HG03025 (cell line): ENCODE measurements at regions not wholly inside any gene's neighbourhood (a gene's known extent, or its start where the extent isn't known, plus 50 kb on each side); places are given as distances from the start of the nearest gene placed in this dataset.
"Not testable (repeated sequence)": the region's sequence is repeated elsewhere in the genome, so short reads cannot be mapped to it uniquely, and the experiment has no call there.

Experiments used
- ATAC-seq: cut with Tn5 transposase; IDR thresholded peaks from one replicate; pipeline ENCODE4 v1.9.1; 2021; ENCODE audit warnings: mild to moderate bottlenecking, moderate library complexity; ENCODE audit not compliant: unreplicated experiment, low FRiP score

DNA sequence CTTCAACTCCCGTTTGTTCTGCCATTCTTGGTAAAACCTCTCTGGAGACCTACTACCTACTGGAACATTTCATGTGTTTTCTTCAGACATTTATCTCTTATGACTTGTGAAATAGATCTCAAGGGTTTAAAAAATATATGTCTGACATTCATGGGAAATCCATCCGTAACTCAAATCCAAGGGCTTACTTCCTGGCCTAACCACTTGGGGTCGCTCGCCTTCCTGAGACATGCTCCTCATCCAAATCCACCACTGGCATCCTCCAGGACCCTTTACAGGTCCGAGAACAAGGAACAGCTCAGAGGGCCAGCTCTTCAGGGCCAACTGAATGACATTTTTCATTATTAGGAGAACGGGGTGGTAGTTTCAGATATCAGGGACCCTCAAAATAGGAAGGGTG, 235.1 kb upstream of the TUT7 start:
- no peak for ATAC-seq

DNA sequence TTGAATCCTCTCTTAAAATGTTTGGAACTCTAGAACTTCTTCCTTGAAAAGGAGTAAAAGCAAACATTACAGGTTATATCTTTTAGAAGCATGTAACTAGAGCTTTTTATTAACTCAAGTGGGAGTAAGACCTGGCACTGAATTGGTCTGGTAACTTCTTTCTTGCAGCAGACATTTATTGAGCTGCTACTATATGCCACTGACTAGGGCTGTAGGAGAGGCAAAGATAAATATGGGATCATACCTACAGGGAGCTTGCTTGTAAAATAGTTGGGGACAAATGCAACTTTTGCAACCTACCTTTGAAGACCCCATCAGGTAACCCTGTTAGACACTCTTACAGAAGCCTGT, 231.9 kb upstream of the TUT7 start:
- no peak for ATAC-seq

GRCh38 chr9:86585422-86586143, 231.4 kb upstream of the TUT7 start:
- ATAC-seq: no peak

DNA sequence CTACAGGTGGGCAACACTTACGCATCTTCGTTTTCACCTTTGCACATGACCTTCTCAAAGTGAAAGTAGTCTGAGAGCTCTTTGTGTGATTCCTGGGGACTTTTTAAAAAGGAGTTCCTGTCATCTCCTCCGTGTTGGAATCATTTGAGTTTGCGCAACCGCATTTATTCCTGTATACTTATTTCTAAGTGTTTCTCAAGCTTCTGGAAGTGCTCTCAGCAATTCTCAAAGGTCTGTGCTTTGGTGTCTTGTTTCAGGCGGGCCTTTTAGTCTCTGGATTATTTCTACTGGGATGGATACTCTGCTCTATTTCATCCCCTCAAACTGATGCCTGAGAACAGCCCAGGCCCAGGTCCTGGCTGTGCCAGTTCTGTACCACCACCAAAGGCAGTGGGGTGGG, 226.5 kb upstream of the TUT7 start:
- ATAC-seq: no peak

- ATAC-seq: no peak
Measured at GRCh38 chr9:86578722-86579121, 224.5 kb upstream of the TUT7 start.

- ATAC-seq: no peak
Measured at GRCh38 chr9:86577420-86578333, 223.5 kb upstream of the TUT7 start.

- ATAC-seq: no peak
Measured at GRCh38 chr9:86575825-86576525, 221.8 kb upstream of the TUT7 start.

GRCh38 chr9:86575137-86575536, 220.9 kb upstream of the TUT7 start:
- peak; percentile 56 for ATAC-seq

DNA sequence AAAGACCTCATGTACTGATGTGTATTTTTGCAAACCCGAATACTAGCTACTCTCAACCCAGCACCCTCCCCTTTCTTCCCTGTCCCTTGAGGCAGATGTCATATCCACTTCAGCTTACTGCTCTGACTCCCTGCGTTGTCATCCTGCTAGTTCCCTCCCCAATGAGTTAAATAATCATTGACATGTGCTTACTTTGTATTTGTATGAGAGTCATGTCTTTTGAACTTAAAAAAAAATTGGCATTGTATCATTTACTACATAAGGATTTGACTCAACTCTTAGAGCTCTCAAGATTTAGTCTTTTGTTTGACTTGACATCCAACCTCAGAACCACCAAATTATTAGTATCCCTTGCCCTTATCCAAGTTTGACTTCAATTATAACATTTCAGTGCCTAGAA, 219.7 kb upstream of the TUT7 start:
- no peak for ATAC-seq

DNA sequence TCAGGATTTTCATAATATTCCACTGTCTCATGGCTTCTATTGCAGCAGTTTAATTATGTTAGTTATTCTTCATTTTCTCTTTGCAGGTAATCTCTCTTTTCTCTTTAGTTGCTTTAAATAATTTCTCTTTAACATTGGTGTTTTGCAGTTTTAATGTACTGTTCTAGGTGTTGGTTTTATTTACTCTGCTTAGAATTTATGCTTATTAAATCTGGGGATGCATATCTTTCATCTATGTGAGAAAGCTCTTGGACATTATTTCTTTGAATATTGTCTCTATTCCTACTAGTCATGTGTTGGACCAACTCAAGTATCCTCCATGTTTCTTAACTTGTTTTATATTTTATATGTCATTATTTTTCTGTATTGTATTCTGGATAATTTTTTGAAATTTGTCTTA, 218.7 kb upstream of the TUT7 start:
- no peak for ATAC-seq

- not testable (repeated sequence) for ATAC-seq
Measured at GRCh38 chr9:86565603-86566002, 211.4 kb upstream of the TUT7 start.

GRCh38 chr9:86563936-86564335, 209.7 kb upstream of the TUT7 start:
- no peak for ATAC-seq

DNA sequence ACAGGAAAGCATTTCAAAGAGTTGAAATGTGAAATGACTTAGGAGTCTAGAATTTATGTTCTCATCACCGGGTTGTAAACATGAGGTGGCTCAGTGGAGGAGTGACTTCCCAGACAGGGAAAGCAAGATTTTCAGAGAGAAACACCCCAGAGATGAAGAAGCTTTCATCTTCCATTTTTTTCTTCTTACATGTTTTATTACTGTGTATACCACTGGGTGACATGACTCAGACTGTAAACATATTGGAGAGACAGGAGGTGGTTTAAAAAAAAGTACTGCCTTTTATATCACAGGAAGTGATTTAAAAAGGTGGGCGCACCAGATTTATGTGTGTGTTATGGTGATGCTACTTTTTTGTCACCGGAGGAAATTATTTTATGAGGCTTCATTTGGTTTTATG, 209.1 kb upstream of the TUT7 start:
- ATAC-seq: no peak

DNA sequence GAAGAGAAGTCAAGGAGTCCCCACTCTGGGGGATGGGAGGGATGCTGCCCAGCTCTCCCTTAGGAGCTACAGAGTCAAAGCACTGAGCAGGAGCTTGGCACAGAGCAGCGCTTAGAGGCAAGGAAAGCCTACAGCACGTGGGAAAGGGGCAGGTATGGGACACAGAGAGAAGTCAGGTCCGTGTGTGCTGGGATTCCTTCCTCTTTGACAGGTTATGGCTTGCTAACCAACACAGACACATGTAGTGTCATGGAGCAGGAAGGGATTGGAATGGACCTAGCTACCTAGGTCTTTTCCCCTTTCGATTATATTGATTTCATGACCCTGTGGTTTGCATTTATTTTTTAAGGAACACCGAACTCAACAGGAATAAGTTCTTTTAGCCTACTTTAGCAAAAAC, 208.5 kb upstream of the TUT7 start:
- ATAC-seq: no peak

DNA sequence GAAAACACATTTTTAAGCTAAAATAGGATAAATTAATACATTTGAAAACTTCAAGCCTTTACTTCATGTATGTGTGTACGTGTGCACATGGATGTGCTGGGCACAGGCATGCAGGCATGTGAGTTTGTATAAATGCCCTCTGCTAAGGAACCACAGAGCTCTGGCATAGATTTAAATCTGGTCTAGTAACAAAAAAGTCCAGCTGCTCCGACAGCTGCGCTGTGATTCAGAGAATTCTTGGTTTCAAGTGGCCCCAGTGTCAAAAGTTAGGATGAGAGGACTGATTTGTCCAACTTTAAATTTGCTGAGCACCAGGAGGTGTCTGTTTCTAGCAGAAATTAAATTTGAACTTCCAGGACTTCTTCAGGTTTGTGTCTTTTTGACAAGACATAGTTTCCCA, 203.7 kb upstream of the TUT7 start:
- no peak for ATAC-seq

GRCh38 chr9:86557063-86557766, 203.0 kb upstream of the TUT7 start:
- no peak for ATAC-seq

DNA sequence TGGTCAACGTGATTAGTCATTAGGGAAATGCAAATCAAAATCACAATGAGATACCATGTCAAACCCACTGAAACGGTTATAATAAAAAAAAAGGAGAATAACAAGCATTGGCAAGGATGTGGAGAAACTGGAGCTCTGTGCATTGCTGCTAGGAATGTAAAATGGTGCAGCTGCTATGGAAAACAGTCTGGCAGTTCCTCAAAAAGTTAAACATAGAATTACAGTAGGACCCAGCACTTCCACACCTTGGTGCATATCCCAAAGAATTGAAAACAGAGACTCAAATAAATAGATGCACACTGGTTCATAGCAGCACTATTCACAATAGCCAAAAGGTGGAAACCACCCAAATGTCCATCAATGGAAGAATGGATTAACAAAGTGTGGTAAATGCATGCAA, 201.5 kb upstream of the TUT7 start:
- ATAC-seq: no peak

- no peak for ATAC-seq
Measured at GRCh38 chr9:86550401-86550800, 196.2 kb upstream of the TUT7 start.

DNA sequence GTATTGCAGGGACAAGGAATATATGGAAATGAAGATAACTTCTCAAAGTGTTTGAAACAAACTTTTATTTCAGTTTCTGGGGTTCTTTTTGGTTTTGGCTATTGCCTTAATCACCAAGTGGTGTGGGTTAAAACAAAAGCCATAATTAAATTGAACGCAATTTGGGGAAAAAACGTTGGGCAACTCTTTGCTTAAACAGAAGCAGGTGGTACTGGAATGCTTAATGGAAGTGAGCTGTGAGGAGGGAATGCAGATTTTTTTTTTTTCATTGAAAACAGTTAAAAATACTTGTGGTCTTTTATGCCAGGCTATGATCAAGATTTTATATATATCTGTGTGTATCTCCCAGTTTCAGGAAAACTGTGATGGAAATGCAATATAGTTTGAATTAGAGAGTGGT, 195.7 kb upstream of the TUT7 start:
- no peak for ATAC-seq

DNA sequence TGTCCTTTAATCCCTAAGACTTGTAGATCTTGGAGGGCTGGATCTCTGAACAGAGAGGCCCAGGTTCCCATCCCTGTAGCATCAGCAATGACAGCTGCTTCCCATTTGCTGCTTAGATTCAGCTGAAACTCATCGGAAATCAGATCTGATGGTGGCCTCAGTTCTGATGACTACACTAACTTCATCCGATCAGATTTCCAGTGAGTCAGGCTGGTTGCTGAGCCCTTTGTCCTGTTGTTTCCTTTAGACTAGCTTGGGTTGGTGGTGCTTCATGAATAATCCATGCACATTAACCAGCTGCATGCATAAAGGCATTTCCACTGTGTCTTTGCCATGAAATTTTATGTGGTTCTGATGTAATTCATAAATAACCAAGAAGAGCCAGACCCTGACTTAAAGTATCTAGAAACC, 195.2 kb upstream of the TUT7 start:
- no peak for ATAC-seq

- no peak for ATAC-seq
Measured at GRCh38 chr9:86548220-86548619, 194.0 kb upstream of the TUT7 start.
